Common myeloid progenitor, CD34-positive (primary cell): ENCODE measurements at regions not wholly inside any gene's neighbourhood (a gene's known extent, or its start where the extent isn't known, plus 50 kb on each side); places are given as distances from the start of the nearest gene placed in this dataset.

ENCODE experiments used
- CTCF ChIA-PET: fragments of 350-600 bp; sonication (Branson Sonifier 250); formaldehyde crosslinking; loops from one replicate; lab custom pipeline; 2021; ENCODE audit warnings: antibody characterized with exemption; lab: Charles Lee
- POLR2A ChIA-PET: fragments of 350-600 bp; sonication (Branson Sonifier 250); formaldehyde crosslinking; loops from one replicate; lab custom pipeline; 2021; ENCODE audit warnings: antibody characterized with exemption; lab: Charles Lee
- DNase-seq, 3 donors: peaks; one replicate each; pipeline versions ENCODE4 v3.0.0 to v3.0.0-alpha.2; 2013
- H3K27ac ChIP-seq, 2 experiments: 1 replicate in 1 of 2; 2 replicates in 1 of 2; pipeline ENCODE4 v1.7.0; 2013; ENCODE audit warnings: inconsistent platforms in 2 of 2, low read length in 2 of 2, mild to moderate bottlenecking in 2 of 2, low read depth in 1 of 2, moderate library complexity in 1 of 2; ENCODE audit not compliant: severe bottlenecking in 2 of 2, insufficient read depth in 1 of 2, poor library complexity in 1 of 2
- H3K27me3 ChIP-seq, 5 experiments: replicated peaks in 2 of 5; 1 replicate in 3 of 5; 2 replicates in 2 of 5; pipeline versions ENCODE4 v1.6.1 to v1.7.0; 2013; ENCODE audit warnings: low read length in 4 of 5, mild to moderate bottlenecking in 2 of 5, moderate library complexity in 2 of 5, inconsistent platforms in 1 of 5; ENCODE audit not compliant: insufficient read depth in 5 of 5, control insufficient read depth in 4 of 5
- H3K36me3 ChIP-seq, 4 experiments: 1 replicate in 2 of 4; 2 replicates in 2 of 4; pipeline versions ENCODE4 v1.6.1 to v1.7.0; 2013; ENCODE audit warnings: low read length in 3 of 4, control low read depth in 1 of 4, mild to moderate bottlenecking in 1 of 4; ENCODE audit not compliant: control insufficient read depth in 4 of 4, insufficient read depth in 4 of 4
- H3K4me1 ChIP-seq, 4 experiments: 1 replicate in 3 of 4; 2 replicates in 1 of 4; pipeline versions ENCODE4 v1.6.1 to v1.7.1; 2013; ENCODE audit warnings: low read length in 3 of 4, mild to moderate bottlenecking in 3 of 4, control low read depth in 1 of 4, inconsistent platforms in 1 of 4, moderate library complexity in 1 of 4; ENCODE audit not compliant: control insufficient read depth in 4 of 4, insufficient read depth in 4 of 4; ENCODE audit errors: control extremely low read depth in 1 of 4
- H3K4me3 ChIP-seq, 7 experiments: 1 replicate in 4 of 7; 2 replicates in 3 of 7; pipeline versions ENCODE4 v1.5.1 to v1.7.0; 2013; ENCODE audit warnings: mild to moderate bottlenecking in 7 of 7, low read length in 6 of 7, moderate library complexity in 6 of 7, inconsistent platforms in 2 of 7, low read depth in 2 of 7, control low read depth in 1 of 7; ENCODE audit not compliant: insufficient read depth in 4 of 7, control insufficient read depth in 1 of 7; ENCODE audit errors: extremely low read depth in 1 of 7
- H3K9me3 ChIP-seq, 5 experiments: 1 replicate in 4 of 5; 2 replicates in 1 of 5; pipeline versions ENCODE4 v1.6.1 to v1.7.1; 2013; ENCODE audit warnings: low read length in 4 of 5, mild to moderate bottlenecking in 2 of 5, inconsistent platforms in 1 of 5, low read depth in 1 of 5, moderate library complexity in 1 of 5; ENCODE audit not compliant: control insufficient read depth in 4 of 5, insufficient read depth in 2 of 5; ENCODE audit errors: control extremely low read depth in 1 of 5
- WGBS: methylation state at CpG from one replicate; pipeline ENCODE4 v1.1.5; 2013; ENCODE audit not compliant: insufficient coverage; 5-methylcytosine and 5-hydroxymethylcytosine counted together

GRCh38 chr10:9800011-9800410, 1217.7 kb upstream of the CELF2 start:
- WGBS, result no CpG with 5 or more reads among the region's 1 CpG
- Histone ChIP-seq H3K27ac (no peak overlapping the region), H3K9me3 (no peaks in the 10 kb centered on the region), H3K36me3 (no peaks in the 10 kb centered on the region), H3K4me1 (peaks cover 0 to 17% (median 13%) of the 10 kb centered on the region in 4 experiments), H3K4me3 (no peak overlapping the region), H3K27me3 (no peaks in the 10 kb centered on the region)
- peak in 2 of 3 donors; percentile 28 to 51 for DNase-seq
- CTCF ChIA-PET, result interaction anchor here (0.7 to 0.9 kb wide), 2 partner anchors 12 to 1364 kb away, joined by 3 read pairs; no protein-coding TSS in a partner anchor
- POLR2A ChIA-PET, result no interaction called here

DNA sequence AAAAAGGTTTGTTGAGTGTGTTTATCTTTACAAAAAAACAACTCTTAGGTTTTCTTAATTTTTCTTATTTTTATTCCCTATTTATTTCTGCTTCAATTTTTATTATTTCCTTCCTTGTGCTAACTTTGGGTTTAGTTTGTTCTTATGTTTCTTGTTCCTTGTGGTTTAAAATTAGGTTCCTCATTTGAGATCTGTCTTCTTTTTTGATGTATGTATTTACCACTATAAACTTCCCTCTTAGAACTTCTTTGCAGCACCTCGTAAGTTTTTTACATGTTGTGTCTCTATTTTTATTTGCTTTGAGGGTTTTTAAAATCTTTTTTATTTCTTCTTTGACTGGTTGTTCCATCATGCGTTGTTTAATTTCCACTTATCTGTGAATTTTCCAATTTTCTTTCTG, 1217.1 kb upstream of the CELF2 start:
- peak in 2 of 3 donors; percentile 52 to 69 for DNase-seq
- no peak overlapping the region for H3K4me3 ChIP-seq
- H3K27me3 ChIP-seq, result no peaks in the 10 kb centered on the region
- POLR2A ChIA-PET, result no interaction called here
- H3K4me1 ChIP-seq, result peaks cover 0 to 17% (median 13%) of the 10 kb centered on the region in 4 experiments
- H3K27ac ChIP-seq, result no peak overlapping the region
- CTCF ChIA-PET, result no interaction called here
- no CpG with 5 or more reads among the region's 2 CpGs for WGBS
- no peaks in the 10 kb centered on the region for H3K36me3 ChIP-seq
- H3K9me3 ChIP-seq, result peaks cover 0 to 2% (median 0%) of the 10 kb centered on the region in 5 experiments

DNA sequence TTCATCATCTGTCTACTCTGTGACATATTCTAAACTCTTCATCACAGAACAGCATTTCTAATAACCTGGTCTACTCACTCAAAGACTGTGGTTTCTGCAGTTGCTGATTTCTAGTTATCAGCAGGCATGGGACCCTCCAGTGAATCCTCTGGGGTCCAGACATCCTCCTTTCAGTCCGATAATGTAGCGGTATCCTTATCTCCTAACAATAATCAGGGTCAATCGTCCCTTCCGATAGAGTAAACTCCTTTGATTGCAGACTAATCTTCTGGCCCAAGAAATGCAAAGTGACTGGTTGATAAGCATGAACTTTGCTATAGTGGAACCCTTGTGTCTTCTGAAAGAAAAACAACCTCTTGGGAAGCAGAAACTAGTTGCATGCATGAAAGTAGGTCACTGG, 1209.8 kb upstream of the CELF2 start:
- CTCF ChIA-PET, result no interaction called here
- Histone ChIP-seq H3K9me3 (peaks cover 0 to 2% (median 0%) of the 10 kb centered on the region in 5 experiments), H3K36me3 (no peaks in the 10 kb centered on the region), H3K4me1 (no peaks in the 10 kb centered on the region), H3K27me3 (no peaks in the 10 kb centered on the region), H3K27ac (no peak overlapping the region), H3K4me3 (no peak overlapping the region)
- POLR2A ChIA-PET, result no interaction called here
- WGBS, result no CpG with 5 or more reads among the region's 4 CpGs
- peak in 1 of 3 donors; percentile 8 for DNase-seq

DNA sequence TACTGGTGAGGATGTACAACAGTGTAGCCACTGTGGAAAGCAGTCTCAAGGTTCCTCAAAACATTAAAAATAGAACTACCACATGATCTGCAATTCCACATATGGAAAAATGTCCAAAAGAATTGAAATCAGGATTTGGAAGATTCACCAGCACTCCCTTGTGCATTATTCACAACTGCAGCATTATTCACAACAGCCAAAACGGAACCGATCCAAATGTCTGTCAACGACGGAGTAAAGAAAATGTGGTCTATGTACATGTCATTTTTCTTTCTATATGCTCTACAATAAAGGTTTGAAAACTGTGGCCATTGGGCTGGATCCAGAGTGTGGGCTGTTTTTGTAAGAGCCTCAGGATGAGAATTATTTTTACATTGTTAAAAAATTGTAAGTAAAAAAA, 1206.1 kb upstream of the CELF2 start:
- POLR2A ChIA-PET, result no interaction called here
- Histone ChIP-seq H3K27ac (no peak overlapping the region), H3K36me3 (no peaks in the 10 kb centered on the region), H3K4me3 (no peak overlapping the region), H3K4me1 (no peaks in the 10 kb centered on the region), H3K9me3 (peaks cover 0 to 2% (median 0%) of the 10 kb centered on the region in 5 experiments), H3K27me3 (no peaks in the 10 kb centered on the region)
- CTCF ChIA-PET, result interaction anchor here (0.9 kb wide), 1 partner anchor 22 kb away, joined by 3 read pairs; no protein-coding TSS in a partner anchor
- DNase-seq, result no peak
- no CpG with 5 or more reads among the region's 4 CpGs for WGBS

DNA sequence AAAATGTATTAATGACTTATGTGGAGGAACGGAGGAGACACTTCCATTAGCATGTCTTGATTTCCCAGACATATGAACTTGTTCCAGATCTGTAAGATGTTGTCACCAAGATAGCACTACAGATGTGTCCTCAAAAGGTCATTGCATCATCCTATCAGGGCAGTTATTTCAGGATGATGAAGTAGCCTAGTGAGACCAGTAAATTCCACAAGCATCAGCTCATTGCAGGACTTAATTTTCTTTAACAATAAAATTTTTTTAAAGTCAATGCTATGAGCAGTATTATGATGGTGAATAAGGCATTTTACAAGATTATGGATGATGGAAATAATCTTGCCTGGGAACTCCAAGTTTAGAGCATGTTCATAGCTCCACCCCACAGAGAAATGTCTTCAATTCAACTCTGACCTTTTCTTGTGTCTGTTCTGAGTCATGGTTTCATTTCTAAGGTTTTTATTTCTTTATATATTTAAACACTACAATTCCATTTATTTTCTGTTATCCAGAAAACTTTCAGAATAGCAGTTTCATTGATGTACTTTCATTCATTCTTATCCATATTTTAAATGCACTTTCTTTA, 1203.3 kb upstream of the CELF2 start:
- Histone ChIP-seq H3K27ac (no peak overlapping the region), H3K4me1 (no peaks in the 10 kb centered on the region), H3K27me3 (no peaks in the 10 kb centered on the region), H3K4me3 (no peak overlapping the region), H3K36me3 (no peaks in the 10 kb centered on the region), H3K9me3 (peaks cover 0 to 4% (median 0%) of the 10 kb centered on the region in 5 experiments)
- 100% methylated on average over 1 of the region's 1 CpG for WGBS
- DNase-seq, result no peak
- CTCF ChIA-PET, result no interaction called here
- POLR2A ChIA-PET, result no interaction called here

DNA sequence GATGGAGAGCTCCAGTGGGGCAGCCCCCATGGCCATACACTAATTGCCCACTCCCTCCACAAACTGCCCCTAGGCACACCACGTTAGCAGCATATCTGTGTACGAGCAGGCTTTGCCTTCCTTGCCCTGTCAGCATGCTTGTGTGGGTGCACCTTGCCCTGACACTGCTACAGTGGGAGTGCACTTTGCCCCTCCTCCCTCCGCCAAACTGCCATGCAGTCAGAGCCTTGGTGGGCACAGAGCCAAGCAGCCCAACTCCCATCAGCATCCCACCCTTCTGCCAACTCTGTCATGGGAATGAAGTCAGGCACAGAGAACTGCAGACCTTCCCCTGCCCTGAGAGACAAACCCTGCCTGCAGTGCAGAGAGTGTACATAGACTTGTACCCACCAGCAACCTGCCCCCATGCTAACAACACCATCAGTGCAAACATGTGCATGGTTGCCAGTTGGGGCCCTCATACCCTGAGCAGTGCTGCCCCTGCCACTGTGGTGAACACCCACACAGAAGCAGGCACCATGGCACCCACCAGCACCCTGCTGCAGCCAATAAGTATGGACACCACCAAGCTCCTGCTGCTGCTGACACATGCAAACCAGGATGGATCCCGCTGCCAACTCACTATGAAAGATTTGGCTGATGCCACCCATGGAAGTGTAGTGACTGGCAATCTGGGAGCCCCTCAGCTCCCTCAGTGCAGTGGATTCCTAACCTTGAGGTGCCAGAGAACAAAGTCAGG, 1197.7 kb upstream of the CELF2 start:
- 100% methylated on average over 3 of the region's 4 CpGs for WGBS
- CTCF ChIA-PET, result no interaction called here
- Histone ChIP-seq H3K9me3 (peaks cover 0 to 5% (median 0%) of the 10 kb centered on the region in 5 experiments), H3K36me3 (no peaks in the 10 kb centered on the region), H3K27ac (no peak overlapping the region), H3K4me1 (peaks cover 0 to 5% (median under 1%) of the 10 kb centered on the region in 4 experiments), H3K4me3 (no peak overlapping the region), H3K27me3 (no peaks in the 10 kb centered on the region)
- DNase-seq, result no peak
- POLR2A ChIA-PET, result no interaction called here

- Histone ChIP-seq H3K27ac (no peak overlapping the region), H3K36me3 (no peaks in the 10 kb centered on the region), H3K4me3 (no peak overlapping the region), H3K4me1 (peaks cover 0 to 8% (median 4%) of the 10 kb centered on the region in 4 experiments), H3K27me3 (no peaks in the 10 kb centered on the region), H3K9me3 (peaks cover 0 to 3% (median 0%) of the 10 kb centered on the region in 5 experiments)
- POLR2A ChIA-PET, result no interaction called here
- no peak for DNase-seq
- WGBS, result no CpG with 5 or more reads among the region's 1 CpG
- CTCF ChIA-PET, result no interaction called here
Measured at GRCh38 chr10:9823268-9823930, 1194.3 kb upstream of the CELF2 start.
